RWPE2 (cell line): ENCODE measurements at regions not wholly inside any gene's neighbourhood (a gene's known extent, or its start where the extent isn't known, plus 50 kb on each side); places are given as distances from the start of the nearest gene placed in this dataset.
"Not testable (repeated sequence)": the region's sequence is repeated elsewhere in the genome, so short reads cannot be mapped to it uniquely, and the experiment has no call there.

Source experiments
- ATAC-seq: fragments of 200-7000 bp; cut with Tn5 transposase; 3 replicates; pipeline ENCODE4 v1.9.1; 2021; ENCODE audit warnings: low read depth
- DNase-seq: peaks from one replicate; pipeline ENCODE4 v3.0.0-alpha.2; 2020; ENCODE audit warnings: low spot score
- H3K27ac ChIP-seq: fragments of 450-650 bp; 2 replicates; pipeline ENCODE4 v1.5.1; 2017; ENCODE audit warnings: mild to moderate bottlenecking; ENCODE audit not compliant: poor library complexity, severe bottlenecking
- H3K27me3 ChIP-seq: fragments of 250-450 bp; sonication (Bioruptor Pico); 2 replicates; pipeline ENCODE4 v1.5.1; 2021; ENCODE audit warnings: mild to moderate bottlenecking, moderate library complexity; ENCODE audit not compliant: insufficient read depth, poor library complexity, severe bottlenecking
- H3K36me3 ChIP-seq: fragments of 250-450 bp; sonication (Bioruptor Pico); 2 replicates; pipeline ENCODE4 v1.5.1; 2020; ENCODE audit warnings: low read depth, mild to moderate bottlenecking, moderate library complexity
- H3K4me1 ChIP-seq: fragments of 250-450 bp; sonication (Bioruptor Pico); 2 replicates; pipeline ENCODE4 v1.5.1; 2021; ENCODE audit warnings: mild to moderate bottlenecking, moderate library complexity; ENCODE audit not compliant: insufficient read depth, poor library complexity, severe bottlenecking
- H3K4me3 ChIP-seq: fragments of 250-450 bp; sonication (Bioruptor Pico); 2 replicates; pipeline ENCODE4 v1.5.1; 2021; ENCODE audit warnings: mild to moderate bottlenecking, moderate library complexity; ENCODE audit not compliant: severe bottlenecking
- H3K9me3 ChIP-seq: fragments of 250-450 bp; sonication (Bioruptor Pico); 2 replicates; pipeline ENCODE4 v1.5.1; 2021; ENCODE audit warnings: mild to moderate bottlenecking, moderate library complexity; ENCODE audit not compliant: severe bottlenecking
- CTCF ChIP-seq: fragments of 450-650 bp; IDR thresholded peaks from one replicate; pipeline ENCODE4 v1.5.1; 2017; ENCODE audit warnings: mild to moderate bottlenecking, moderate library complexity; ENCODE audit not compliant: poor library complexity, severe bottlenecking

GRCh38 chr6:144497650-144498049, 212.5 kb downstream of the UTRN start:
- Histone ChIP-seq H3K4me1 (peaks cover 10% of the 10 kb centered on the region), H3K9me3 (no peaks in the 10 kb centered on the region), H3K27ac (no peak overlapping the region), H3K36me3 (peaks cover 11% of the 10 kb centered on the region), H3K4me3 (no peak overlapping the region), H3K27me3 (no peaks in the 10 kb centered on the region)
- no peak for TF ChIP-seq CTCF
- DNase-seq (no peak), ATAC-seq (no peak)

GRCh38 chr6:144500892-144501291, 215.8 kb downstream of the UTRN start:
- H3K9me3 ChIP-seq, result no peaks in the 10 kb centered on the region
- H3K27me3 ChIP-seq, result no peaks in the 10 kb centered on the region
- no peaks in the 10 kb centered on the region for H3K4me1 ChIP-seq
- TF ChIP-seq CTCF, result no peak
- no peaks in the 10 kb centered on the region; the same call in 1 of the 2 replicates for H3K36me3 ChIP-seq
- DNase-seq, result no peak
- ATAC-seq, result no peak
- H3K4me3 ChIP-seq, result no peak overlapping the region
- H3K27ac ChIP-seq, result no peak overlapping the region

- DNase-seq, ATAC-seq, H3K4me3 ChIP-seq, H3K27me3 ChIP-seq, H3K9me3 ChIP-seq, H3K36me3 ChIP-seq, H3K4me1 ChIP-seq, H3K27ac ChIP-seq: not testable (repeated sequence)
These were observed 220.1 kb downstream of the UTRN start for GRCh38 chr6:144505214-144505613.

- H3K27me3 ChIP-seq, ATAC-seq, H3K27ac ChIP-seq, DNase-seq, H3K4me1 ChIP-seq, H3K36me3 ChIP-seq, H3K9me3 ChIP-seq, H3K4me3 ChIP-seq: not testable (repeated sequence)
These were observed 220.9 kb downstream of the UTRN start for GRCh38 chr6:144506051-144506450.

GRCh38 chr6:144507772-144508312, 222.7 kb downstream of the UTRN start:
- H3K27ac ChIP-seq, H3K4me3 ChIP-seq, ATAC-seq, DNase-seq, H3K27me3 ChIP-seq, H3K4me1 ChIP-seq, H3K36me3 ChIP-seq, H3K9me3 ChIP-seq: not testable (repeated sequence)

- H3K9me3 ChIP-seq, result no peaks in the 10 kb centered on the region
- no peak for TF ChIP-seq CTCF
- ATAC-seq (no peak), DNase-seq (no peak)
- H3K36me3 ChIP-seq, result peaks cover 22% of the 10 kb centered on the region
- H3K27ac ChIP-seq, result no peak overlapping the region
- H3K4me3 ChIP-seq, result no peak overlapping the region
- no peaks in the 10 kb centered on the region for H3K4me1 ChIP-seq
- no peaks in the 10 kb centered on the region for H3K27me3 ChIP-seq
These were observed 225.7 kb downstream of the UTRN start for GRCh38 chr6:144510859-144511258.
